OCI-LY1 (cell line): ENCODE measurements at regions not wholly inside any gene's neighbourhood (a gene's known extent, or its start where the extent isn't known, plus 50 kb on each side); places are given as distances from the start of the nearest gene placed in this dataset.

Experiments
- CTCF ChIP-seq: fragments of 200-600 bp; sonication (generic), shearing (Covaris generic); IDR thresholded peaks from 2 replicates; pipeline ENCODE4 v1.5.1; 2017; ENCODE audit warnings: mild to moderate bottlenecking, antibody characterized with exemption, low read length, moderate library complexity, mixed read lengths
- EZH2 ChIP-seq: fragments of 200-600 bp; sonication (generic), shearing (Covaris generic); IDR thresholded peaks from 2 replicates; pipeline ENCODE4 v1.8.0; 2017; ENCODE audit warnings: borderline replicate concordance, mixed run types, mild to moderate bottlenecking, antibody characterized with exemption, low read length, moderate library complexity, mixed read lengths

DNA sequence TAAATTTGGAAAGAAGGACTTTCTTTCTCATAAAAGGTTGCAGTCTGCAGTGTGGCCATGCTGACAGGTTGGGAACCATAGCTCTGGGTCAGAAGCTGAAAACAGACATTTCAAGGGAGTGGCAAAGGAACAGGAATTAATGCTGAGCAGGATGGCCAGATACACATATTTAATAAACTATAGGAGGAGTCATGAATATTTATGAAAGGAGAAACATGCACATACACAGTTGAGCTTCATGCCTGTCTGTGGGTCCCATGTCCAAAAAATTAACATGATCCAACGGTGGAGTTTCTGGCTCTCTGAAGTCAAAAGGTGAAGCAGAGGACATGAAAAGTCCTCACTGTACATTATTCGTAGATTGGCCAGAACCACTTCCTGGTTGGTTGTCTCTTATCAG, 2556.0 kb downstream of the PCDH9 start:
- TF ChIP-seq CTCF (no peak), EZH2 (no peak)
